GM19023 (cell line): ENCODE measurements at regions not wholly inside any gene's neighbourhood (a gene's known extent, or its start where the extent isn't known, plus 50 kb on each side); places are given as distances from the start of the nearest gene placed in this dataset.
"Not testable (repeated sequence)": the region's sequence is repeated elsewhere in the genome, so short reads cannot be mapped to it uniquely, and the experiment has no call there.

Source experiments
- ATAC-seq: cut with Tn5 transposase; IDR thresholded peaks from one replicate; pipeline ENCODE4 v1.9.1; 2021; ENCODE audit warnings: mild to moderate bottlenecking, moderate library complexity; ENCODE audit not compliant: unreplicated experiment

- no peak for ATAC-seq
Observed at GRCh38 chr3:10726787-10727186, 89.2 kb upstream of the SLC6A11 start.

GRCh38 chr3:10729439-10729838 lies 86.6 kb upstream of the SLC6A11 start:
- no peak for ATAC-seq

- ATAC-seq, result no peak
Observed at GRCh38 chr3:10732292-10732691, 83.7 kb upstream of the SLC6A11 start.

- ATAC-seq, result no peak
Observed at GRCh38 chr3:10733297-10733696, 82.7 kb upstream of the SLC6A11 start.

GRCh38 chr3:10736444-10736843 lies 79.6 kb upstream of the SLC6A11 start:
- not testable (repeated sequence) for ATAC-seq

- ATAC-seq, result no peak
Observed at GRCh38 chr3:10737785-10738184, 78.2 kb upstream of the SLC6A11 start.

- no peak for ATAC-seq
Observed at GRCh38 chr3:10738688-10739372, 77.2 kb upstream of the SLC6A11 start.

DNA sequence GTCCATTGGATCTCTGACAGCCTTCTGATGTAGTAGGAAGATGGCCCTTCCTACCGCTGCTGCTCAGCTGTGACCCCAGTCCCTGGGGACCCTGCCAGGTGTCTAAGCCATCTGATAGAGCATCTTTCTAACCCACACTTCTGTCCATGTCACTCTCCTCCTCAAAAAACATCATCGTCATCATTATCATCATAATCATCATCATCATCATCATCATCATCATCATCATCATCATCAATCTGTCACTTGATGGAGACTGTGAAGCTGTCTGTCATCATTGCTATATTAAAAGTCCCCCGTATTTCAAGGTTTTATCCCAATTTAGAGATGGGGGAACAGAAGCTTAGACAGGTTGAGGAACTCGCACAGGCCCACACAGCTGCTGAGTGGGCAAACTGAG lies 75.1 kb upstream of the SLC6A11 start:
- no peak for ATAC-seq

GRCh38 chr3:10741891-10742671 lies 73.9 kb upstream of the SLC6A11 start:
- ATAC-seq, result no peak

DNA sequence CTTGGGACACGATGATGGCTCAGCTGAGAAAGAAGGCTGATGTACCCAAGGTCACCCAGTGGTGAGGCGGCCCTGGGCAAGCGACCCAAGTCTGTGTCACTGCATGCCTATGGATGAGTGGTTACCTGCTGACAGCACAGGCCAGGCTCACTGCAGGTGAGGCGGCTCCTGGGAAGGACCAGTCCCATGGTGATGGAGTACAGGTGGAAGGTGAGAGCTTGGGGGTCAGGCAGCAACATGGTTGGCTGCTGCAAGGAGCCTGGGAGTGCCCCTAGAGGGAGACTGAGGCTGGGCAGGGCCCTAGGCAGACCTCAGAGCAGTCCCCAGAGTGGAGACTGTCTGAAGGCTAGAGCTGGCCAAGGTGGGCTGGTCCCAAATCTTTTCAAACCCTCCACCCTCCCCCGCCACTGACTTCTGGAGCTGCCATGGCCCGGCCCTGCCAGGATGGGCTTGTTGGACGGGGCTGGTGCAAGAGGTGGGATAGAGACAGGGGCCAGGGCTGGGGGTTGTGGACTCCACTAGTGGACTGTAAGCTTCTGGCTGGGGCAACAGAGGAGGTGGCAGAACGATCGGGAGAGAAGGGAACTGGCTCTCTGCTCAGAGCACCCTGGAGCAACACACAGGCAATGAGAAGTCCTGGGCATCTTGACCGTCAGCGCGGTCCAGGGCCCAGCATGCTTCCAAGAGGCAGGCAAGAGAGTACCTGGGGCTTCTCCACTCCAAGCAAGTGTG lies 72.5 kb upstream of the SLC6A11 start:
- no peak for ATAC-seq

- ATAC-seq, result no peak
Observed at GRCh38 chr3:10744098-10744465, 71.9 kb upstream of the SLC6A11 start.

DNA sequence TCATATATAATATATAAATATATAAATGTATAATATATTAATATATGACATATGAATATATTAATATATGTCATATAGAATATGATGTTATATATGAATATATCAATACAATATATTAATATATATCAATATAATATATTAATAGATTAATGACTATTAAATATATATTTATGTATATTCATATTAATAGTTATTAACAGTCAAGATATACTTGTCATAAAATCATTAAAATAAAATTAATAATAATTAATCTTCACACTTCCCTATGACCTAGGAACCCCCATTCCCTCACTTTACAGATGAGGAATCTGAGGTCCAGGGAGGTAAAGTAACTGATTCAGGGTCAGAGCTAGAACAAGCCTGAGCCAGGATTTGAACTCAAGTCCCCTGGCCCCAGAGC lies 70.6 kb upstream of the SLC6A11 start:
- no peak for ATAC-seq

DNA sequence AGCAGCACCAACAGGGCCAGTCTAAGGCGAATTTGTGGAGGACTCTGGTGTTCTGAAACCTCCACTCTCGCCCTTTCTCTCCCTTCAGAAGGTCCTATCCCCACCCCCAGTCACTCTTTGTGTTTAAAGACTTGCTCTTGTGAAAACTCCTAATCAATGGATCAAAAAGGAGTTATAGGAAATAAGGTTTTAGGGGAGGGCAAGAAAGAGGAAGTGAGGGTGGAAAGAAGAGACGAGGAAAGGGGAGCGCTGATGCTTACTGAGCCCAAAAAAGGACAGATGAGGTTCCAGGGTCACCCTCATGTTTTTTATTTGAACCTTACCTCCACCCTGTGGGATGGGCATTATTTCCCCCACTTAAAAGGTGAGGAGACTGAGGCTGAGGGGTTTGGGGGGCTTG lies 70.0 kb upstream of the SLC6A11 start:
- ATAC-seq, result no peak

- no peak for ATAC-seq
Observed at GRCh38 chr3:10746684-10747083, 69.3 kb upstream of the SLC6A11 start.

- ATAC-seq, result no peak
Observed at GRCh38 chr3:10747341-10747740, 68.7 kb upstream of the SLC6A11 start.

DNA sequence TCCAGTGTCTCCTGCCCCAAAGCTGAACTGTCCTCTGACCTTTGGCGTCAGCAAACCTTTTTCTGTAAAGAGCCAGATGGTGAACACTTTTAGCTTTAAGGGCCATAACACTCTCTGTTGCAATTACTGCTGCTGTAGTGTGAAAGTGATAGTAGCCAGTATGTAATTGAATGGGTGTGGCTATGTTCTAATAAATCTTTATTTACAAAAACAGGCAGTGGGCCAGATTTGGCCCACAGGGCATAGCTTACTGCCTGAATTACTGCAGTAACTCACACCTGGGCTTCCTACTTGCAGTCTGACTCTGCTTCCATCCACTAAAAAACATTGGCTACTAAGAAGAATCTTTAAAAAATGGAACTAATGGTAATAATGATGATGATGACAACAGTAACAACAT lies 68.0 kb upstream of the SLC6A11 start:
- ATAC-seq, result no peak

DNA sequence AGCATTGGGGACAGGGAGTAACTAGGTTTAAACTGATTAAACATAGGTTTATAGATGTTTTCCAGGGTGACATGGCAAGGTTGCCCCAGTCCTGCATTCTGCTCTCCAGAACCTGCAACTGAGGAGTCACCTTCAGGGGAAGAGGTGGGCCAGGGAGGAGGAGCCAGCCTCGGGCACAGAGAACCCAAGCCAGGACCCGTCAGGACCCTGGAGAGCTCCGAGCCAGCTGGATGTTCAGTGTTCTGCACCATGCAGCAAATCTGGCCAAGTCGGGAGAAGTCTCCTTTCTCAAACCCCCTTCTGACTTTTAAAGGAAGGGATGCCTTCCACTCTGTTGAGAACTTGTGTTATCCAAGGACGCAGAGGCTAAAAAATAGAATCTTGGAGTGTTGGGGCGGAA lies 62.1 kb upstream of the SLC6A11 start:
- no peak for ATAC-seq

DNA sequence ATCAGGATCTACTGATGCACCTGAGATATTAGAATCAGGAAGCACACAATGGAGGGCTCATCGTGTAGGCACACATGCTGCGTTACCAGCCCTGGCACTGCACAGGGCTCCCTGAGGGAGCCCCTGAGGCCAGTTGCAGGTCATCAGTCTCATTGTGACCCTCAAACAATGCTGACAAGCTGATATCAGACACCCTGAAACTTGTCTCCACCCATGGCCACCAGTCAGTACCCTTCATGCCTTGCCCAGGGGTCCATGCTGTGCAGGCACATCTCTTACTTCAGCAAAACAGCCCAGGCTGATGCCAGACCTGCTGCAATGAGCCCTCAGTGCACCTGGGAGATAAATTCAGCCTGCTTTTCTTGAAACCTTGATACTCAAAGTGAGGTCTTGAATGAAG lies 59.5 kb upstream of the SLC6A11 start:
- no peak for ATAC-seq

- no peak for ATAC-seq
Observed at GRCh38 chr3:10757021-10757820, 58.8 kb upstream of the SLC6A11 start.

GRCh38 chr3:10757821-10758130 lies 58.3 kb upstream of the SLC6A11 start:
- no peak for ATAC-seq

DNA sequence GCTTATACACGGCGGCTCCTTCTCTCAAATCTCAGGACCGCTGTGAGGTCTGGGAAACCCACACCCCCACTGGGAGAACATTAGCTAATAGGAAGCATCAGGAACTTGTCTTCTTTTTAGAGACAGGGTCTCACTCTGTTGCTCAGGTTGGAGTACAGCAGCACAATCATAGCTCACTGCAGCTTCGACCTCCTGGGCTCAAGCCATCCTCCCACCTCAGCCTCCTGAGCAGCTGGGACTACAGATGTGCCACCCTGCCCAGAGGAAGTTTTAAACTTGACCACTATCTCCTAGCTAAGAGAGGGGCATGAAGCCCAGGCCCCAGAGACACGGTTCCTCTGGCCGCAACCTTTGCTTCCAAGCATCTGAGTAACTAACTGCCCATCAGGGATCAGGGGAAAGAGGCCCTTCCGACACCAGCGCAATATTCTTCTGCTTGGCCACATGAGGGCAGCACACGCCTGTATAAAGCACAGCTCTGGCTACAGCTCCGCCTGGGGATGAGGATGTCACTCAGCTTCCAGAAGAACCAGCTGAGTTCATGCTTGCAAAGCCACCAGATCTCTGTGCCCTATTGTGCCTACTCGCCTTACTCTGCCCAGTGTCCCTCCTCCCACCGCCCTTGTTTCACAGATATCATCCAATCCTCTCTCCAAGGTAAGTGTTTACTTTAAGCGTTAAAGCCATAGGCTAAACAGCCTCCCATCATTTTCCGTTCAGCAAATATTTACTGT lies 57.6 kb upstream of the SLC6A11 start:
- peak; percentile 70 for ATAC-seq
